Heart left ventricle (tissue), 13 donors: ENCODE measurements at regions not wholly inside any gene's neighbourhood (a gene's known extent, or its start where the extent isn't known, plus 50 kb on each side); places are given as distances from the start of the nearest gene placed in this dataset.

Experiments used
- CTCF ChIP-seq, 12 donors: fragments of 200-600 bp; sonication (generic) in 4 of 12; IDR thresholded peaks; one replicate each; pipeline versions ENCODE4 v1.5.0 to v1.8.0; 2018 to 2022; ENCODE audit warnings: antibody characterized with exemption in 12 of 12, mild to moderate bottlenecking in 5 of 12
- POLR2A ChIP-seq, 2 donors: fragments of 450-650 bp; IDR thresholded peaks; one replicate each; pipeline ENCODE4 v1.6.1; 2017; ENCODE audit warnings: antibody characterized with exemption in 2 of 2, mild to moderate bottlenecking in 2 of 2, moderate library complexity in 2 of 2
- donor health status: ischemic (EF 13 %, LVEDD 7.1; RV severe dilation, severe dysfunction).
- donor health status: DM: no; HTN: yes; CAD: no.
- donor health status: DM: no; HTN: no; CAD: no.
- donor health status: ischemic (EF 25% LVEDD 6.9; RV normal size, moderate dysfunction).
- donor health status: ischemic (EF 25% LVEDD 5.7; RV mildly dilated, moderate dysfunction).
- donor health status: ischemic (EF 35%, LVEDD 5.7; RV mildly dilated, moderate dysfunction).
- donor health status: nonischemic (EF 11% LVEDD 7.7; RV severe dilation, severe dysfunction).
- donor health status: DM: yes; HTN: yes; CAD: no.
- donor health status: PGD.
- donor health status: ischemic (EF 29% LVEDD 5.4; RV normal size, mild dysfunction).
- donor health status: nonischemic (EF 23%, LVEDD 6.1; RV moderate dilation, normal function).

DNA sequence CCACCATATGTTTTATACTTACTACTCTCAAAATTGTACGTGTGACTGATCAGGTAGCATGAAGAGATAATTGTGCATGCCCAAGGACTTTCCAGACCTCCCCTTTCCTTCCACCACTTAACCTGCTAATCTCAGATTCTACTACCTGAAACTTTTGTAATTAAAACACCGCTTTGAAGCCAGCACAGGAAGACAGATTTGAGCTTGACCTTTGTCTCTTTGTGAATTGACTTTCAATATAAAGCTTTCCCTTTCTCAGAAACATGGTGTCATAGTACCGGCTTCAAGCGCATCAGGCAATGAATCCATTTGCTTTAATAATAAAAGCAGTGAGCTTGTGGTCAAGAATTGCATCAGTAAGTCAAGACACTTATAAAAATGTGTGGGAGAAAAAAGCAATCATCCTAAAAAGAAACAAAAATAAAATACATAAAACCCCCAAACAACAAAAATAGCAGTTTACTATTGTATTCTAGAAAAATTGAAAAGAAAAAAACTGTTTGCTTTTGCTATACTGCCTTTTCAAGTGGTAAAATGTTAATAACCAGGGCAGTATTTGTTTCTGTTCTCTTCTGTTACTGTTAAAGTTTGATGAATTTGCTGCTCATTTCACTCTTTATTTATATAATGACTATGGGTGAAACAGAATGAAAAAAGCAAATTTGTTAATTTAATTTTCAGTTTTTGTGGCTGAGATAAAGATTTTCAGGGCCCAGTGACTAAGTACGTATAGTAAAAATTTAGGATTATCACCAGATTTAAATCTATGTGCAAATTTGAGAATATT is 2075.3 kb downstream of the PCDH9 start:
- TF ChIP-seq CTCF (IDR thresholded peaks at IDR 0.05) (no peak), POLR2A (IDR thresholded peaks at IDR 0.05) (no peak)
